H1 (cell line): ENCODE measurements at regions not wholly inside any gene's neighbourhood (a gene's known extent, or its start where the extent isn't known, plus 50 kb on each side); places are given as distances from the start of the nearest gene placed in this dataset.

Source experiments
- CTCF ChIA-PET: fragments of 300-600 bp; sonication (Branson Sonifier 250); formaldehyde crosslinking; loops from one replicate; lab custom pipeline; 2021; ENCODE audit not compliant: partially characterized antibody; lab: Charles Lee
- POLR2A ChIA-PET: fragments of 300-600 bp; sonication (Branson Sonifier 250); formaldehyde crosslinking; loops from one replicate; lab custom pipeline; 2021; ENCODE audit warnings: inconsistent platforms; ENCODE audit not compliant: partially characterized antibody; lab: Charles Lee
- DNase-seq, 2 experiments: peaks; one replicate each; pipeline versions ENCODE4 v3.0.0 to v3.0.0-alpha.2; 2010 to 2022; ENCODE audit warnings: low spot score in 2 of 2, low read depth in 1 of 2, mixed read lengths in 1 of 2
- FAIRE-seq: peaks from 2 replicates; lab custom pipeline; 2011; peaks lifted over from hg19 to GRCh38; lab: Jason Lieb, UNC
- H2AFZ ChIP-seq: 2 replicates; pipeline ENCODE4 v1.8.1; 2012; ENCODE audit warnings: low read length, inconsistent platforms
- H2AK5ac ChIP-seq: 2 replicates; pipeline ENCODE4 v1.6.1; 2013; ENCODE audit warnings: low read depth, low read length
- H2BK120ac ChIP-seq: replicated peaks from 2 replicates; pipeline ENCODE3; 2013; ENCODE audit warnings: low read depth, low read length, inconsistent platforms
- H2BK12ac ChIP-seq: 2 replicates; pipeline ENCODE4 v1.6.1; 2013; ENCODE audit warnings: low read depth, low read length
- H2BK15ac ChIP-seq: 2 replicates; pipeline ENCODE4 v1.6.1; 2013; ENCODE audit warnings: low read length
- H2BK20ac ChIP-seq: 2 replicates; pipeline ENCODE4 v1.6.1; 2013; ENCODE audit warnings: low read length
- H2BK5ac ChIP-seq: 2 replicates; pipeline ENCODE4 v1.6.1; 2013; ENCODE audit warnings: low read depth, low read length
- H3K14ac ChIP-seq: 2 replicates; pipeline ENCODE4 v1.6.1; 2013; ENCODE audit warnings: inconsistent platforms; ENCODE audit not compliant: insufficient read length
- H3K18ac ChIP-seq: 2 replicates; pipeline ENCODE4 v1.6.1; 2013; ENCODE audit warnings: low read length; ENCODE audit errors: extremely low read depth
- H3K23ac ChIP-seq: 2 replicates; pipeline ENCODE4 v1.6.1; 2013; ENCODE audit warnings: inconsistent platforms; ENCODE audit not compliant: insufficient read length
- H3K23me2 ChIP-seq: 2 replicates; pipeline ENCODE4 v1.6.1; 2013; ENCODE audit warnings: low read depth, low read length
- H3K27ac ChIP-seq: 2 replicates; pipeline ENCODE4 v1.6.1; 2011; ENCODE audit warnings: low read depth, low read length, inconsistent platforms
- H3K27me3 ChIP-seq, 4 experiments: replicated peaks in 1 of 4; 1 replicate in 1 of 4; 2 replicates in 3 of 4; pipeline versions ENCODE4 v1.6.1 to v1.8.1; 2011 to 2013; ENCODE audit warnings: low read length in 3 of 4, mild to moderate bottlenecking in 3 of 4, inconsistent platforms in 2 of 4, mixed read lengths in 2 of 4, moderate library complexity in 1 of 4; ENCODE audit not compliant: control insufficient read depth in 3 of 4, insufficient read depth in 3 of 4; ENCODE audit errors: extremely low read depth in 1 of 4
- H3K36me3 ChIP-seq, 4 experiments: 2 replicates each; pipeline versions ENCODE4 v1.6.1 to v1.8.1; 2011 to 2013; ENCODE audit warnings: mild to moderate bottlenecking in 4 of 4, low read length in 3 of 4, moderate library complexity in 2 of 4, control low read depth in 1 of 4, inconsistent platforms in 1 of 4; ENCODE audit not compliant: insufficient read depth in 4 of 4, control insufficient read depth in 2 of 4
- H3K4ac ChIP-seq: replicated peaks from 2 replicates; pipeline ENCODE3; 2013; ENCODE audit warnings: low read length, low read depth, mixed read lengths, inconsistent platforms; ENCODE audit not compliant: insufficient read length
- H3K4me1 ChIP-seq, 4 experiments: replicated peaks in 1 of 4; 1 replicate in 1 of 4; 2 replicates in 3 of 4; pipeline versions ENCODE4 v1.6.1 to v1.8.1; 2011 to 2013; ENCODE audit warnings: low read length in 3 of 4, inconsistent platforms in 2 of 4, mixed read lengths in 1 of 4; ENCODE audit not compliant: insufficient read depth in 4 of 4, control insufficient read depth in 3 of 4
- H3K4me2 ChIP-seq, 2 experiments: 2 replicates each; pipeline versions ENCODE4 v1.6.1 to v1.8.1; 2011 to 2013; ENCODE audit warnings: low read depth in 2 of 2, low read length in 2 of 2, control low read depth in 1 of 2, inconsistent platforms in 1 of 2, mild to moderate bottlenecking in 1 of 2; ENCODE audit not compliant: insufficient read depth in 1 of 2
- H3K4me3 ChIP-seq, 4 experiments: fragments of 200-600, 300-600 bp in 1 of 4; sonication (generic), shearing (Covaris generic), sonication (Bioruptor Twin) in 1 of 4; 2 replicates each; pipeline versions ENCODE4 v1.5.1 to v1.8.1; 2011 to 2016; ENCODE audit warnings: low read length in 4 of 4, low read depth in 3 of 4, control low read depth in 2 of 4, inconsistent platforms in 2 of 4, mild to moderate bottlenecking in 2 of 4, mixed read lengths in 1 of 4, moderate library complexity in 1 of 4; ENCODE audit not compliant: insufficient read depth in 2 of 4; ENCODE audit errors: extremely low read depth in 1 of 4
- H3K56ac ChIP-seq: replicated peaks from 2 replicates; pipeline ENCODE3; 2013; ENCODE audit warnings: low read depth, mild to moderate bottlenecking, mixed read lengths, low read length, inconsistent platforms; ENCODE audit not compliant: insufficient read length
- H3K79me1 ChIP-seq: 2 replicates; pipeline ENCODE4 v1.6.1; 2013; ENCODE audit warnings: low read depth, low read length, control low read depth
- H3K79me2 ChIP-seq, 2 experiments: 2 replicates each; pipeline versions ENCODE4 v1.6.1 to v1.8.1; 2012 to 2013; ENCODE audit warnings: low read length in 2 of 2, mild to moderate bottlenecking in 2 of 2, inconsistent platforms in 1 of 2; ENCODE audit not compliant: insufficient read depth in 2 of 2, control insufficient read depth in 1 of 2
- H3K9ac ChIP-seq, 4 experiments: replicated peaks in 1 of 4; 1 replicate in 1 of 4; 2 replicates in 3 of 4; pipeline versions ENCODE4 v1.6.1 to v1.8.1; 2011 to 2013; ENCODE audit warnings: low read depth in 3 of 4, low read length in 3 of 4, control low read depth in 2 of 4, mild to moderate bottlenecking in 2 of 4, moderate library complexity in 2 of 4, inconsistent platforms in 1 of 4; ENCODE audit errors: extremely low read depth in 1 of 4
- H3K9me3 ChIP-seq, 2 experiments: 2 replicates each; pipeline versions ENCODE4 v1.6.1 to v1.8.1; 2012 to 2013; ENCODE audit warnings: mild to moderate bottlenecking in 2 of 2, moderate library complexity in 2 of 2, control low read depth in 1 of 2, inconsistent platforms in 1 of 2, low read depth in 1 of 2, low read length in 1 of 2, mixed read lengths in 1 of 2; ENCODE audit not compliant: insufficient read depth in 2 of 2
- H4K20me1 ChIP-seq, 2 experiments: replicated peaks in 1 of 2; 2 replicates each; pipeline versions ENCODE3 to v1.8.1; 2011 to 2013; ENCODE audit warnings: inconsistent platforms in 2 of 2, low read length in 2 of 2, mild to moderate bottlenecking in 1 of 2; ENCODE audit not compliant: insufficient read depth in 2 of 2, control insufficient read depth in 1 of 2
- H4K5ac ChIP-seq: 2 replicates; pipeline ENCODE4 v1.6.1; 2013; ENCODE audit warnings: low read length, low read depth, mixed read lengths, inconsistent platforms; ENCODE audit not compliant: insufficient read length
- H4K8ac ChIP-seq: 2 replicates; pipeline ENCODE4 v1.8.0; 2013; ENCODE audit warnings: mild to moderate bottlenecking, moderate library complexity, low read length, inconsistent platforms; ENCODE audit not compliant: insufficient read depth; ENCODE audit errors: extremely low read depth
- H4K91ac ChIP-seq: replicated peaks from 2 replicates; pipeline ENCODE3; 2013; ENCODE audit warnings: low read length, mixed read lengths, inconsistent platforms; ENCODE audit not compliant: insufficient read length
- CHD2 ChIP-seq: IDR thresholded peaks from 2 replicates; pipeline ENCODE4 v1.6.1; 2012; ENCODE audit warnings: low read length, improper control_type of control experiment
- CREB1 ChIP-seq: IDR thresholded peaks from 2 replicates; pipeline ENCODE4 v1.6.1; 2012; ENCODE audit warnings: inconsistent platforms
- EGR1 ChIP-seq: IDR thresholded peaks from 2 replicates; pipeline ENCODE4 v1.6.1; 2011; ENCODE audit warnings: low read depth, low read length, borderline replicate concordance
- GTF2F1 ChIP-seq: IDR thresholded peaks from 2 replicates; pipeline ENCODE4 v1.6.1; 2012; ENCODE audit warnings: low read depth, low read length, improper control_type of control experiment, borderline replicate concordance
- HDAC2 ChIP-seq, 2 experiments: fragments of 300-600 bp in 1 of 2; sonication (generic) in 1 of 2; IDR thresholded peaks; 2 replicates each; pipeline ENCODE4 v1.6.1; 2011 to 2012; ENCODE audit warnings: low read depth in 2 of 2, low read length in 2 of 2, mild to moderate bottlenecking in 2 of 2, moderate library complexity in 2 of 2, borderline replicate concordance in 1 of 2, inconsistent platforms in 1 of 2
- KDM4A ChIP-seq: IDR thresholded peaks from one replicate; pipeline ENCODE4 v1.7.1; 2012; ENCODE audit warnings: low read depth, mild to moderate bottlenecking, moderate library complexity, low read length, inconsistent platforms; ENCODE audit not compliant: severe bottlenecking
- POLR2A ChIP-seq, 2 experiments: IDR thresholded peaks; 1 replicate in 1 of 2; 2 replicates in 1 of 2; pipeline ENCODE4 v1.6.1; 2011; ENCODE audit warnings: low read depth in 2 of 2, low read length in 2 of 2, mild to moderate bottlenecking in 2 of 2; ENCODE audit errors: control extremely low read depth in 1 of 2
- POLR2AphosphoS5 ChIP-seq: IDR thresholded peaks from 2 replicates; pipeline ENCODE4 v1.6.1; 2011; ENCODE audit warnings: low read depth, low read length
- POU5F1 ChIP-seq: IDR thresholded peaks from 2 replicates; pipeline ENCODE4 v1.6.1; 2011; ENCODE audit warnings: low read depth, mild to moderate bottlenecking, low read length, moderate library complexity
- RAD21 ChIP-seq, 2 experiments: IDR thresholded peaks in 1 of 2; conservative IDR thresholded peaks in 1 of 2; 2 replicates each; pipeline ENCODE4 v1.6.1; 2011; ENCODE audit warnings: low read depth in 2 of 2, low read length in 2 of 2, improper control_type of control experiment in 1 of 2, inconsistent platforms in 1 of 2, mild to moderate bottlenecking in 1 of 2, moderate library complexity in 1 of 2
- RNF2 ChIP-seq: fragments of 200-900, 300-1000 bp; sonication (generic); IDR thresholded peaks from 2 replicates; pipeline ENCODE4 v1.7.1; 2016; ENCODE audit warnings: borderline replicate concordance, low read depth, mild to moderate bottlenecking, antibody characterized with exemption, low read length; ENCODE audit not compliant: poor library complexity, severe bottlenecking; ENCODE audit errors: missing control alignments
- WGBS, 2 experiments: shearing (Covaris generic) in 1 of 2; methylation state at CpG; one replicate each; pipeline versions ENCODE4 v1.1.6 to v1.1.7; 2013 to 2015; ENCODE audit warnings: low lambda C conversion rate in 2 of 2, mixed read lengths in 2 of 2, inconsistent platforms in 1 of 2, low coverage in 1 of 2, missing lambda C conversion rate in 1 of 2; ENCODE audit not compliant: insufficient replicate concordance in 2 of 2, insufficient coverage in 1 of 2, insufficient read length in 1 of 2; ENCODE audit errors: extremely low coverage in 1 of 2, missing lambda C conversion rate in 1 of 2; 5-methylcytosine and 5-hydroxymethylcytosine counted together

DNA sequence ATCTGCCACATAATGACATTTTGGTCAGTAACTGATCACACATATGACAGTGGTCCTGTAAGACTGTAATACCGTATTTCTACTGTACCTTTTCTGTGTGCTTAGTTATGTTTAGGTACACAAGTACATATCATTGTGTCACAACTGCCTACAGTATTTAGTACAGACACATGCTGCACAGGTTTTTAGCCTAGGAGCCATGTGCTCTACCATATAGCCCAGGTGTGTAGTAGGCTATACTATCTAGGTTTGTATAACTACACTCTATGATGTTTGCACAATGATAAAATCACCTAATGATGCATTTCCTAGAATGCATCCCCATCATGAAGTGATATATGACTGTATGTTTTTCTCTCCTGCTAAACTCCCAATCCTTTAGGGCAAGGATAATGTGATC, 61.2 kb upstream of the MIR17HG start:
- Histone ChIP-seq H3K14ac (no peak overlapping the region), H2AFZ (no peak overlapping the region), H2BK15ac (no peak overlapping the region), H3K27ac (no peak overlapping the region), H3K79me1 (no peaks in the 10 kb centered on the region), H2AK5ac (no peak overlapping the region), H3K23ac (no peak overlapping the region), H3K23me2 (no peaks in the 10 kb centered on the region), H2BK12ac (no peak overlapping the region), H4K8ac (no peak overlapping the region), H2BK5ac (no peak overlapping the region), H2BK120ac (no peak overlapping the region), H4K5ac (no peak overlapping the region), H3K4ac (no peak overlapping the region), H2BK20ac (no peak overlapping the region), H3K4me2 (no peak overlapping the region), H3K9ac (no peak overlapping the region), H3K4me1 (no peaks in the 10 kb centered on the region), H4K91ac (no peak overlapping the region), H3K4me3 (no peak overlapping the region), H3K18ac (no peak overlapping the region), H3K56ac (no peak overlapping the region), H4K20me1 (no peaks in the 10 kb centered on the region), H3K79me2 (no peaks in the 10 kb centered on the region), H3K36me3 (no peaks in the 10 kb centered on the region), H3K9me3 (no peaks in the 10 kb centered on the region), H3K27me3 (no peaks in the 10 kb centered on the region)
- CTCF ChIA-PET: interaction anchor here (0.6 to 1.0 kb wide), 2 partner anchors 151 to 975 kb away, joined by 3 read pairs; no protein-coding TSS in a partner anchor
- 77% methylated on average over 1 of the region's 1 CpG; no CpG with 5 or more reads in 1 of the 2 experiments for WGBS, 2 experiments
- FAIRE-seq (no peak), DNase-seq (no peak)
- TF ChIP-seq RNF2 (no peak), CHD2 (no peak), POLR2A (IDR thresholded peaks at IDR 0.05; ENCODE audit: control extremely low read depth in 1 of 2, low read depth in 2 of 2, low read length in 2 of 2) (no peak), EGR1 (no peak), POU5F1 (no peak), HDAC2 (IDR thresholded peaks at IDR 0.05; ENCODE audit: borderline replicate concordance in 1 of 2, low read depth in 2 of 2, low read length in 2 of 2) (no peak), KDM4A (no peak), POLR2AphosphoS5 (no peak), GTF2F1 (no peak), RAD21 (IDR thresholded peaks at IDR 0.05 in 1 of 2, conservative IDR thresholded peaks at IDR 0.05 in 1 of 2; ENCODE audit: low read depth in 2 of 2, low read length in 2 of 2) (no peak), CREB1 (no peak)
- POLR2A ChIA-PET: no interaction called here
